ENCODE measurements at regions not wholly inside any gene's neighbourhood (a gene's known extent, or its start where the extent isn't known, plus 50 kb on each side); places are given as distances from the start of the nearest gene placed in this dataset.

DNA sequence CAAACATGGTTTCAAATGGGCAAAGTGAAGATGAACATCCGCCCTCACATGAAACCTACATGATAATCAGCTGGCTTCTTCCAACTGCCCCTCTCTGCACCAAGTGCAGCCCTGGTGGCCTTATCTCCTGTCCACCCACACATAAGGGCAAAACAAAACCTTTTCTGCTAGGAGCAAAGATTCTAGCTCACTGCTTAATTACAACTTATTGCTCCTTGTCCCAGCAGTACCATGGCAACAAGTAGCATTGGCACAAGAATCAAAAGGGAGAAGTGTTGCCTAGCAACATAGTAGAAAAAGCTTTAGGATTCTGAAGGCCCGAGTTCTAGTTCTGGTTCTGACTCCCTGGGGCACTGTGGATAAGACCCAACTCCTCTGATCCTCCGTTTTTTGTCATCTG, 68.7 kb upstream of the BMAL1 start:
- Histone ChIP-seq H3K27ac (no peak overlapping the region), H3K4me1 (no peaks in the 10 kb centered on the region), H3K27me3 (no peaks in the 10 kb centered on the region), H3K36me3 (no peaks in the 10 kb centered on the region), H3K4me3 (no peak overlapping the region), H3K9ac (ENCODE audit: low read depth in 2 of 2, low read length in 2 of 2) (no peak overlapping the region), H3K9me3 (no peaks in the 10 kb centered on the region)
- intact Hi-C loops (cut with DNase I) = no loop called here
- TF ChIP-seq, protein P1, sequence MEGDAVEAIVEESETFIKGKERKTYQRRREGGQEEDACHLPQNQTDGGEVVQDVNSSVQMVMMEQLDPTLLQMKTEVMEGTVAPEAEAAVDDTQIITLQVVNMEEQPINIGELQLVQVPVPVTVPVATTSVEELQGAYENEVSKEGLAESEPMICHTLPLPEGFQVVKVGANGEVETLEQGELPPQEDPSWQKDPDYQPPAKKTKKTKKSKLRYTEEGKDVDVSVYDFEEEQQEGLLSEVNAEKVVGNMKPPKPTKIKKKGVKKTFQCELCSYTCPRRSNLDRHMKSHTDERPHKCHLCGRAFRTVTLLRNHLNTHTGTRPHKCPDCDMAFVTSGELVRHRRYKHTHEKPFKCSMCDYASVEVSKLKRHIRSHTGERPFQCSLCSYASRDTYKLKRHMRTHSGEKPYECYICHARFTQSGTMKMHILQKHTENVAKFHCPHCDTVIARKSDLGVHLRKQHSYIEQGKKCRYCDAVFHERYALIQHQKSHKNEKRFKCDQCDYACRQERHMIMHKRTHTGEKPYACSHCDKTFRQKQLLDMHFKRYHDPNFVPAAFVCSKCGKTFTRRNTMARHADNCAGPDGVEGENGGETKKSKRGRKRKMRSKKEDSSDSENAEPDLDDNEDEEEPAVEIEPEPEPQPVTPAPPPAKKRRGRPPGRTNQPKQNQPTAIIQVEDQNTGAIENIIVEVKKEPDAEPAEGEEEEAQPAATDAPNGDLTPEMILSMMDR (IDR thresholded peaks at IDR 0.05) = no peak
- no peak for DNase-seq

DNA sequence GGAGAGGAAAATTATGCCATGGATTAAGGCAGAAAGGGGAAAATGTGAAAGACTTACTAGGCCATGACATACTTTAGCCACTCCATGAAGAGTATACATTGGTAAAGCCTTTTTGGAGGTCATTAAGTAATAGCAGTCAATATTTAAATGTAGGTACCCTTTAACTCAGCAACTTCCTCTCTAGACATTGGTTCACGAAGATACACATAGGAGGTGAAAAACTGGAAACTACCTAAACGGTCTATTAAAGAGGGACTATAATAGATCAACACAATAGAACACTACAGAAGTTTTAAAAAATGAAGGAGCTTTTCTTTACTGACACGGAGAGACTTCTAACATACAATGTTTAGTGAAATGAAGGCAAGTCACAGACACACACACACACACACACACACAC, 68.2 kb upstream of the BMAL1 start:
- H3K9me3 ChIP-seq = no peaks in the 10 kb centered on the region
- no peak overlapping the region for H3K9ac ChIP-seq (ENCODE audit: low read depth in 2 of 2, low read length in 2 of 2)
- H3K27ac ChIP-seq = no peak overlapping the region
- intact Hi-C loops (cut with DNase I) = no loop called here
- H3K36me3 ChIP-seq = no peaks in the 10 kb centered on the region
- TF ChIP-seq, protein P1 (IDR thresholded peaks at IDR 0.05) = no peak
- no peaks in the 10 kb centered on the region for H3K4me1 ChIP-seq
- H3K27me3 ChIP-seq = no peaks in the 10 kb centered on the region
- DNase-seq = no peak
- H3K4me3 ChIP-seq = no peak overlapping the region

DNA sequence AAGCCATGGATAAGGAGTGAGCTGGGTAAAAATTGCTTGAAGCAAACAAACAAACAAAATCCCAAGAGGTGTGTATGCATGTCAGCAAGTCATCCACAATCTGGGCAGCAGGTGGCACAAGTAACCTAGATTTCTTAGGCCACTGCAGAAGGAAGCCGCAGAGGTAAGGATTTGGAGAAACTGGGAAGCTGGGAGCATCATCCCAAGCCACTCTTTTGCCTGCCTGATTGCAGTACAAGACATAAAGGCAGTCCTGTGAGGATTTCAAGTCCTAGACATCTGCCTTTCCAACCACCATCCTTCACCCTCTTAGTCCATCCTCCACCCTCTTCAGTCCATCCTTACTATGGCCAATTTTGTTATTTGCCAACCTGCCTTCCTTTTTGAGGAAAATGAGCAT, 67.2 kb upstream of the BMAL1 start:
- H3K27ac ChIP-seq = no peak overlapping the region
- H3K9me3 ChIP-seq = no peaks in the 10 kb centered on the region
- H3K36me3 ChIP-seq = no peaks in the 10 kb centered on the region
- no peaks in the 10 kb centered on the region for H3K4me1 ChIP-seq
- H3K27me3 ChIP-seq = no peaks in the 10 kb centered on the region
- H3K4me3 ChIP-seq = no peak overlapping the region
- TF ChIP-seq, protein P1 (IDR thresholded peaks at IDR 0.05) = peak; percentile 47
- intact Hi-C loops (cut with DNase I) = loop anchor here (2.0 kb wide), 2 partner anchors 124 to 132 kb away; no protein-coding TSS in a partner anchor
- DNase-seq = peak; percentile 64
- H3K9ac ChIP-seq (ENCODE audit: low read depth in 2 of 2, low read length in 2 of 2) = no peak overlapping the region

DNA sequence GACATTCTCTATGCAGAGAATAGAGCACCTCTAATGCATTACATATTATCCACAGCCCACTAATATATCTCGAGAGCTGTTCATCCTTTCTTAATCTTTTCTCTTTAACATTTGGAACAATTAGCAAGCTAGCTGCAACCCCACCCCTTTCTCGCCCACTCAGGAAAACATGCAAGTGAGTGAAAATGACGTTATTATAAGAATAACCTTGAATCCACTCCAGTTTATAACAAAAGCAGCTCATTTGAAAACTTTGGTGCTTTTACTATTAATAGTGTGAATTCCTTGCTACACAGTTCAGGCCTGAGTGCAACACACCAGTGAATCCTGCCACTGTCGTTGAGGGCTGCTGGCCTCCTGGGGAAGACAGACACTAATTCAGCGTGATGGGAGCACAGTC, 63.3 kb upstream of the BMAL1 start:
- Histone ChIP-seq H3K4me3 (no peak overlapping the region), H3K27me3 (no peaks in the 10 kb centered on the region), H3K9ac (ENCODE audit: low read depth in 2 of 2, low read length in 2 of 2) (no peak overlapping the region), H3K9me3 (no peaks in the 10 kb centered on the region), H3K36me3 (no peaks in the 10 kb centered on the region), H3K4me1 (no peaks in the 10 kb centered on the region), H3K27ac (no peak overlapping the region)
- TF ChIP-seq, protein P1 (IDR thresholded peaks at IDR 0.05) = no peak
- DNase-seq = no peak
- intact Hi-C loops (cut with DNase I) = no loop called here

DNA sequence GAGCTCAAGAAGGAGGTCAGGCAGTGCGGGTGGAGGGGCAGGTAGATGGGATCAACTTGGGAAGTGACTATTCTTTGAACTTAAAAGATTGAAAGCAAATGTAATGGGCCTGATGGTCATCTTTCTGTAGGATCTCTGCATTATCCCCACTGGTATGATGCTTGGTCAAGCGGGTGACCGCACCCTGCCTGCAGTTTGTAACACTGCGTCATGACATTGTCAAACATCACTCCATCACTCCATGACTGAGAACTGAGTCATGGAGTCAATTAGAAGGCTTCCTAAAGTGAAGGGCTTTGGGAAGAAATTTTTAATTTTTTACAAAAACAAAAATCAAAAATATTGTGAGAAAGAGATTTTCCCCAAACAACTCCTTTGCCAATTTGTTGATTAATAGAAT, 62.4 kb upstream of the BMAL1 start:
- Histone ChIP-seq H3K4me1 (no peaks in the 10 kb centered on the region), H3K9ac (ENCODE audit: low read depth in 2 of 2, low read length in 2 of 2) (no peak overlapping the region)

More for the DNA sequence above, 62.4 kb upstream of the BMAL1 start:
- TF ChIP-seq, protein P1 (IDR thresholded peaks at IDR 0.05) = no peak
- Histone ChIP-seq H3K4me3 (no peak overlapping the region), H3K9me3 (no peaks in the 10 kb centered on the region), H3K27me3 (no peaks in the 10 kb centered on the region), H3K36me3 (no peaks in the 10 kb centered on the region), H3K27ac (no peak overlapping the region)
- DNase-seq = no peak
- intact Hi-C loops (cut with DNase I) = no loop called here
